Fibroblast of the aortic adventitia (primary cell): ENCODE measurements at regions not wholly inside any gene's neighbourhood (a gene's known extent, or its start where the extent isn't known, plus 50 kb on each side); places are given as distances from the start of the nearest gene placed in this dataset.

Source experiments
- DNase-seq: peaks from one replicate; pipeline ENCODE4 v3.0.0-alpha.2; 2010; ENCODE audit warnings: low read depth
- H3K4me3 ChIP-seq: 2 replicates; pipeline ENCODE4 v1.5.1; 2011; ENCODE audit warnings: low read depth, mild to moderate bottlenecking, control low read depth, low read length, moderate library complexity
- TF ChIP-seq, protein P1 (sequence below): IDR thresholded peaks from 2 replicates; pipeline ENCODE4 v1.5.1; 2011; ENCODE audit warnings: mild to moderate bottlenecking, low read length, control low read depth, inconsistent platforms; ENCODE audit not compliant: insufficient read depth

DNA sequence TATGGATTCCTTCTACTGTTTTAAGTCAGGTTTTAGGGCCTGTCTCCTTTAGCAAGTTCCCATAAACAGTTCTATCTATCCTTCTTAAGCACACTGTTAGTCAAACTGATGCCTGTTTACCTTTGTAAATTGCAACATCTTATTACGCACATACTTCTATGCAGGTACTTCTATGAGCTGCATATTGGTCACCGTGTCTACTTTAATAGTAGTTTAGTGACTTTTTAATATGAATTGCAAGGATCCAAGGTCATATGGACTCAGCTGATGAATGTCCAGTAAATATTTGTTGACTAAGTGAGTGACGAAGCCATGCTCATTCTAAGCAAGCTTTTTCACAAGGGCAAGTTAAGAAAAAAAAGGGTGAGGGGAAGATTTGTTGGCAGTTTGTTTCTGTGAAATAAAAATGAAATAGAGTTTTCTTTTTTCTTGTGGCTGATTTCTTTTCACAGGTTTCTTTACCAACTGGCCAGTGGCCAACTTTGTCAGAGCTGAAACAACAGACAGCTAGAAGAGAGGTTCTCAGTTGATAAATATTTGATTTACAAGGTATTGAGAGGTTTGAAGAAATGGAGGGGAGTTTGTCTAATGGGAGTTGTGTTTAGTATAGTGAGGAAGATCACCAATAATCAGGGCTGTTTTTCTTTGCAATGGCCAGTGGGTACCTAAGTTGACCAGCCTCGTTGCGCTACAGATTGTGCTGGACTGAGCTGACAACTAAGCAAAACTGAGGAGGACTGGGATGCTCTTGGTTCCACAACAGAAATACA lies 141.1 kb downstream of the SLC15A5 start:
- H3K4me3 ChIP-seq: no peak overlapping the region
- TF ChIP-seq, protein P1, sequence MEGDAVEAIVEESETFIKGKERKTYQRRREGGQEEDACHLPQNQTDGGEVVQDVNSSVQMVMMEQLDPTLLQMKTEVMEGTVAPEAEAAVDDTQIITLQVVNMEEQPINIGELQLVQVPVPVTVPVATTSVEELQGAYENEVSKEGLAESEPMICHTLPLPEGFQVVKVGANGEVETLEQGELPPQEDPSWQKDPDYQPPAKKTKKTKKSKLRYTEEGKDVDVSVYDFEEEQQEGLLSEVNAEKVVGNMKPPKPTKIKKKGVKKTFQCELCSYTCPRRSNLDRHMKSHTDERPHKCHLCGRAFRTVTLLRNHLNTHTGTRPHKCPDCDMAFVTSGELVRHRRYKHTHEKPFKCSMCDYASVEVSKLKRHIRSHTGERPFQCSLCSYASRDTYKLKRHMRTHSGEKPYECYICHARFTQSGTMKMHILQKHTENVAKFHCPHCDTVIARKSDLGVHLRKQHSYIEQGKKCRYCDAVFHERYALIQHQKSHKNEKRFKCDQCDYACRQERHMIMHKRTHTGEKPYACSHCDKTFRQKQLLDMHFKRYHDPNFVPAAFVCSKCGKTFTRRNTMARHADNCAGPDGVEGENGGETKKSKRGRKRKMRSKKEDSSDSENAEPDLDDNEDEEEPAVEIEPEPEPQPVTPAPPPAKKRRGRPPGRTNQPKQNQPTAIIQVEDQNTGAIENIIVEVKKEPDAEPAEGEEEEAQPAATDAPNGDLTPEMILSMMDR: no peak
- DNase-seq: no peak

DNA sequence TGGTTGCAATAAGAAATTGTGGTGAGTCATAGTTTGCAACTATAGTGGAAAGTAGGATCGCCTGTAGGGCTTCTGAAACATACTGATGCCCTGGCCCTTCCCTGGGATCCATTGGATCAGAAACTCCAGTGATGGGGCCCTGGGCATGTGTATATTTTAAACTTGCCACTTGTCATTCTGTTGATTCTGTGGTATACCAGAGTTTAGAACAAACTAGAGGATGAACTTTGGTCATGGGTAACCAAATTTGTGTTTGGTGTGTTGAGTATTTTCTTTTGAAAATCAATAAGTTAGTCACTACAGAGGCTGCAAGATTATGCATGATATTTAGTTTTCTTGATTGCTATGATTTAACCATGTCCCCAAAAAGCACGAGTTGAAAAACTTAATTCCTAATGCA lies 142.2 kb downstream of the SLC15A5 start:
- no peak overlapping the region for H3K4me3 ChIP-seq
- DNase-seq: no peak
- TF ChIP-seq, protein P1: no peak

DNA sequence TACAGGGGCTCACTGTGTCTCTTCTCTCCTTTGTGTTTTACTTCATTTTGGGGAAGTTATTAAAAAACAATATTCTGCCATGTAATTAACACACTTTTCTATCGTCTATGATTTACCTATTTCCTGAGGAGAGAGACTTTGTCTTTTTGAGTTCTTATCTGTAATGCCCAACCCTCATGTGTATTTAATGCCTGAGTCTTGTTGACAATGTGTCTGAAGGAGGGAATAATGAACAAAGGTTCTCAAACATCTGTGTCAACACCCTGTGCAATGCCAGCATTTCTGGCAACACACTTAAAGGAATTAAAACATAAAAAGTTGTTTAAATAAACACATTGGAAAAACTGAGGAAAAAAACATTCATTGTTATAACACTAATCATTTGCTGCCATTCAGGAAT lies 147.1 kb downstream of the SLC15A5 start:
- DNase-seq: no peak

DNA sequence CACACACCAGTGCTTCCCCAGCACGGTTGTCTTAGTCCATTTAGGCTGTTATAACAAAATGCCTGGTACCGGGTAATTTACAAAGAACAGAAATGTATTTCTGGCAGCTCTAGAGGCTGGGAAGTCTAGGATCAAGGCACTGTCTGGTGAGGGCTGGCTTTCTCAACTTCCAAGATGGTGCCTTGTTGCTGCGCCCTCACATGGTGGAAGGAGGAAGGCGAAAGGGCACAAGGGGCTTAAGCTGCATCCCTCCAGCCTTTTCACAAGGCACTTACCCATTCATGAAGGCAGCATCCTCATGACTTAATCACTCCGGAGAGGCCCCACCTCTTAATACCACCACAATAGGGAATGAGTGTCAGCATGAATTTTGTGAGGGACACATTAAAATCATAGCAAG lies 155.5 kb downstream of the SLC15A5 start:
- TF ChIP-seq, protein P1: no peak
- no peak overlapping the region for H3K4me3 ChIP-seq
- DNase-seq: no peak

More for the DNA sequence above, 147.1 kb downstream of the SLC15A5 start:
- no peak overlapping the region for H3K4me3 ChIP-seq
- TF ChIP-seq, protein P1: no peak

DNA sequence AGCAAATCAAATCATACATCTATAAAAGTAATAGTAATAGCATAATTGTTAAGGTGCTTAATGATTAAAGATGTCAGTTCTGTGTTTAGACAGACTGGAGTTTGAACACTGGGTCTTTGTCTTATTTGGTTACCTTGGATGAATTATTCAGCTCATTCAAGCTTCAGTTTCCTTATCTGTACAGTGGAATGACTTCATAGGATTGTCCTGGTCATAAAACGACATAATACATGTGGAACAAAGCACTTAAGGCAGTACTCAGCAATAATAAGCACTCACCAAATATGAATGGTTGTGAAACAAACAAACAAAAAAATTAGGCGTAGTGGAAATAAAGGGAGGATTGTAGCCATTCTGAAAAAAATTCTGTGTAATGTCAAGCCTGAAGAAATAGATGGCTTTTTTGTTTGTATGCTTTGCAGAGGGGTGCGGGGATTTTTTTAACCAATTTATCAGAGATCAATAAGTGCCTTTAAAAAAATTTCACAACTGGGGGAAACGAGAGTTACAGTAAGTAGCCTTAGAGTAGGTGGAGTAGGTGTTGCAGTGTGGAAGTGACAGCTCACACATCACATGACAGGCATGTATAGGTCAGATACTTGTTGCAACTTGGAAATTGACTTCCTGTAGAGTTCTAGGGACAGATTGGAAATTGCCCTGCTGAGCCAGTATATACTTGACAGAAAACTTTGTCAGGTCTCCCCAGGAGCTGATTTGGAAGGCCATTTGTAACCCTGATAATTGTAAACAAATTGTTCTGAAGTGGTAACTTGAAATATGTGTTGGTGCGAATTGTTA lies 157.7 kb downstream of the SLC15A5 start:
- TF ChIP-seq, protein P1: no peak
- DNase-seq: no peak

DNA sequence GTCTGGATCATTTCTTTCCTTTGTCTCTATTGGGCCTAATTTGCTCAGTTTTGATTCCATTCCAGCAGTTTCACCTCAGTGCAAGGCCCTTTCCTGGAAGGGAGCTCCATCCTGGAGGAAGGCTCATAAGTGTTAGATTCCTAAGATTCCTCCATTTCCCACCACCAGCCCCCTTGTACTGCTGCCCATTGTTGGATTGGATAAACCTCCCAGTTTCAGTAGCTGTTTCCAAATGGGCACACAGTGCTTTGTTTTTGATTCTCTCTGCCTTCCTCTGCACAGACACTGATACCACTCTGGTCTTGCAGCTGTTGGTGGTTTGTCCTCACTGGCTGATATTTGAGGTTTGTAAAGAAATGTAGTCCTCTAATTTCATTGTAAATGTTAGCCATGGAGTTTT lies 158.9 kb downstream of the SLC15A5 start:
- no peak for DNase-seq

More for the DNA sequence above, 157.7 kb downstream of the SLC15A5 start:
- H3K4me3 ChIP-seq: no peak overlapping the region

More for the DNA sequence above, 158.9 kb downstream of the SLC15A5 start:
- TF ChIP-seq, protein P1: no peak
- no peak overlapping the region for H3K4me3 ChIP-seq
